Uterus (tissue), 2 donors: ENCODE measurements at regions not wholly inside any gene's neighbourhood (a gene's known extent, or its start where the extent isn't known, plus 50 kb on each side); places are given as distances from the start of the nearest gene placed in this dataset.

Source experiments
- POLR2A ChIP-seq, 2 donors: fragments of 450-650 bp; IDR thresholded peaks; one replicate each; pipeline ENCODE4 v1.6.1; 2016; ENCODE audit warnings: antibody characterized with exemption in 2 of 2, mild to moderate bottlenecking in 1 of 2, moderate library complexity in 1 of 2
- TF ChIP-seq, protein P1 (sequence below), 4 experiments: fragments of 200-600 bp in 2 of 4; fragments of 450-650 bp in 2 of 4; sonication (generic) in 2 of 4; IDR thresholded peaks; one replicate each; pipeline ENCODE4 v1.5.1; 2016 to 2019; ENCODE audit warnings: antibody characterized with exemption in 4 of 4, mild to moderate bottlenecking in 2 of 4, moderate library complexity in 1 of 4

DNA sequence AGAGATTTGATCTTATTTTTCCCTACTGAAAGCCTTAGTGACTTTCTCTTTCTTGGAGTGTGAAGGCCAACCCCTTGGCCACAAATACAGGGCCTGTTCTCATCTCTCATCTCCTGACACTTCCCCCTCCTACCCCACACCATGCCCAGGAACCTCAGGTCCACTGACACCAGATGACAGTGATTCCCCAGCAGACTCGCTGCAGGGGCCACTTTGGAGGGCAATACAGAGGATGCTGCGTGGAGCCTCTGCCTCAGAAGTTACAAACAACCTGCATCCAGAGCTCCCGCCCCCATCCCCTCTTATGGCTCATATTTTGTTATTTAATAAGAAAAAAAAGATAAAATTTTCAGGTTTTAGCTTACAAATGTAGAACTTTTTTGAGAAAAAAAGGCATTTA is 70.1 kb upstream of the LGALSL start:
- TF ChIP-seq, protein P1, sequence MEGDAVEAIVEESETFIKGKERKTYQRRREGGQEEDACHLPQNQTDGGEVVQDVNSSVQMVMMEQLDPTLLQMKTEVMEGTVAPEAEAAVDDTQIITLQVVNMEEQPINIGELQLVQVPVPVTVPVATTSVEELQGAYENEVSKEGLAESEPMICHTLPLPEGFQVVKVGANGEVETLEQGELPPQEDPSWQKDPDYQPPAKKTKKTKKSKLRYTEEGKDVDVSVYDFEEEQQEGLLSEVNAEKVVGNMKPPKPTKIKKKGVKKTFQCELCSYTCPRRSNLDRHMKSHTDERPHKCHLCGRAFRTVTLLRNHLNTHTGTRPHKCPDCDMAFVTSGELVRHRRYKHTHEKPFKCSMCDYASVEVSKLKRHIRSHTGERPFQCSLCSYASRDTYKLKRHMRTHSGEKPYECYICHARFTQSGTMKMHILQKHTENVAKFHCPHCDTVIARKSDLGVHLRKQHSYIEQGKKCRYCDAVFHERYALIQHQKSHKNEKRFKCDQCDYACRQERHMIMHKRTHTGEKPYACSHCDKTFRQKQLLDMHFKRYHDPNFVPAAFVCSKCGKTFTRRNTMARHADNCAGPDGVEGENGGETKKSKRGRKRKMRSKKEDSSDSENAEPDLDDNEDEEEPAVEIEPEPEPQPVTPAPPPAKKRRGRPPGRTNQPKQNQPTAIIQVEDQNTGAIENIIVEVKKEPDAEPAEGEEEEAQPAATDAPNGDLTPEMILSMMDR (IDR thresholded peaks at IDR 0.05): no peak
- no peak for TF ChIP-seq POLR2A (IDR thresholded peaks at IDR 0.05)
